Colon (tissue), 2 donors: ENCODE measurements at regions not wholly inside any gene's neighbourhood (a gene's known extent, or its start where the extent isn't known, plus 50 kb on each side); places are given as distances from the start of the nearest gene placed in this dataset.
"Not testable (repeated sequence)": the region's sequence is repeated elsewhere in the genome, so short reads cannot be mapped to it uniquely, and the experiment has no call there.

Experiments used
- FAIRE-seq: peaks from 2 replicates; lab custom pipeline; 2012; peaks lifted over from hg19 to GRCh38; lab: Jason Lieb, UNC
- donor health status: control.
- donor health status: control.

- FAIRE-seq = no peak
Observed at GRCh38 chr9:75282047-75282446, 193.7 kb downstream of the OSTF1 start.

DNA sequence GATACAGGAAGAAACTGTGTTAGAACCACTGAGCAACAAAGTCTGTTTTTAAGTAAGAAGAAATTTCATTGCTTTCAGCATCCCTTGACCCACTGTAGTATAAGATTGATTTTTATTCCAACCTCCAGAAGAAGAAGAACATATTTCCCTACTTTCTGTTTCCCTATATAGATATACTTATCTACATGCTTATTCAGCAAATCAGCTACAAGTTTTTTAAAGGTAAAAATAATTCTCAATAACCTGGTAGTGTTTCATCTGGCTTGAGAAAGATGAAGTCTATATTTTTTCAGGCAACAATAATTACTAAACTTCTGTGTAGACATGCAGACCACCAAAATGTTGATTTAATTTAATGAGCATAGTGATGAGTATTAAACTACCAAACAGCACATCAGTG, 201.0 kb downstream of the OSTF1 start:
- FAIRE-seq = no peak

DNA sequence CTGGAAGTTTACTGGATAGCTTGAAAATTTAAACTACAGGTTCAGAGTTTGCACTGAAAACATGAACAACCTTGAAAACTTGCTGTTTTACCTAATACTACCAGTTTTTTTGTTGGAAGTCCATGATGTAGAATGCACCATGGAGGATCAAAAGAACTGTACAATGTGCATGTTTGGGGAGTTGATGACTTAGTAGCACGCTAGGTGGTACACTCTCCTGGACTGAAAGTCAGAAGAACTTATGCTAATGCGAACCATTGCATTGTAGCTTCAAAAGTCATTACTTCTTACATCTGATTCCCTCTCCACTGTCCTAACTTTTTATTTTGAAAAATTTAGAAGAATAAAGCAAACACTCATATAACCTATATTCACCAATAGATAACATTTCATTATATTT, 211.0 kb downstream of the OSTF1 start:
- no peak for FAIRE-seq

GRCh38 chr9:75333624-75334023, 245.3 kb downstream of the OSTF1 start:
- no peak for FAIRE-seq

- FAIRE-seq = no peak
Observed at GRCh38 chr9:75358846-75359245, 270.5 kb downstream of the OSTF1 start.

- no peak for FAIRE-seq
Observed at GRCh38 chr9:75359638-75360037, 271.3 kb downstream of the OSTF1 start.

DNA sequence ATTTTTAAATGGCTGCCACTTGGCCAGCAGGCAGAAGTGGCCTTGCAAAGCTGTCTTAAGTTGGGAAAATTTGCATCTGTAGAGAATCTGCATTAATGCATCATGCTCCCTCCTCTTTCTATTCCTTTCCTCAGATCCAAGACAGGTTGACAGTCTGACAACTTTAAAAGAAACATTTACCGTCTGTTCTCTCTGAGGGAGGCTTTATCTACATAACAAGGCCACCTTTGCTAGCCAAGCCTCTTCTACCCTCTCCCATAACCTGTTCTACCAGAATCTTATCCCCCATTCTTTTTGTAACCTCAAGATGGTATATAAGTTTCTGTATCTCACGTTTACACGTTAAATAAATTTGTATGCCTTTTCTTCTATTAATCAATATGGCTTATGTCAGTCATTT, 271.9 kb downstream of the OSTF1 start:
- no peak for FAIRE-seq

DNA sequence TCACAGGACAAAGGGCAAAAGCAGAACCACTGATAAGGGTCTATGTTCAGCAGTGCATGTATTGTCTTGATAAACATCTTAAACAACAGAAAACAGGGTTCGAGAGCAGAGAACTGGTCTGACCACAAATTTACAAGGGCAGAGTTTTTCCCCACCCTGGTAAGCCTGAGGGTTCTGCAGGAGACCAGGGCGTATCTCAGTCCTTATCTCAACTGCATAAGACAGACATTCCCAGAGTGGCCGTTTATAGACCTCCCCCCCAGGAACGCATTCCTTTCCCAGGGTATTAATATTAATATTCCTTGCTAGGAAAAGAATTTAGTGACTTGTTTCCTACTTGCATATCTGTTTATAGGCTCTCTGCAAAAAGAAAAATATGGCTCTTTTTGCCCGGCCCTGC, 274.1 kb downstream of the OSTF1 start:
- not testable (repeated sequence) for FAIRE-seq

- FAIRE-seq = no peak
Observed at GRCh38 chr9:75365196-75365595, 276.9 kb downstream of the OSTF1 start.

GRCh38 chr9:75369989-75370388, 281.7 kb downstream of the OSTF1 start:
- FAIRE-seq = no peak

DNA sequence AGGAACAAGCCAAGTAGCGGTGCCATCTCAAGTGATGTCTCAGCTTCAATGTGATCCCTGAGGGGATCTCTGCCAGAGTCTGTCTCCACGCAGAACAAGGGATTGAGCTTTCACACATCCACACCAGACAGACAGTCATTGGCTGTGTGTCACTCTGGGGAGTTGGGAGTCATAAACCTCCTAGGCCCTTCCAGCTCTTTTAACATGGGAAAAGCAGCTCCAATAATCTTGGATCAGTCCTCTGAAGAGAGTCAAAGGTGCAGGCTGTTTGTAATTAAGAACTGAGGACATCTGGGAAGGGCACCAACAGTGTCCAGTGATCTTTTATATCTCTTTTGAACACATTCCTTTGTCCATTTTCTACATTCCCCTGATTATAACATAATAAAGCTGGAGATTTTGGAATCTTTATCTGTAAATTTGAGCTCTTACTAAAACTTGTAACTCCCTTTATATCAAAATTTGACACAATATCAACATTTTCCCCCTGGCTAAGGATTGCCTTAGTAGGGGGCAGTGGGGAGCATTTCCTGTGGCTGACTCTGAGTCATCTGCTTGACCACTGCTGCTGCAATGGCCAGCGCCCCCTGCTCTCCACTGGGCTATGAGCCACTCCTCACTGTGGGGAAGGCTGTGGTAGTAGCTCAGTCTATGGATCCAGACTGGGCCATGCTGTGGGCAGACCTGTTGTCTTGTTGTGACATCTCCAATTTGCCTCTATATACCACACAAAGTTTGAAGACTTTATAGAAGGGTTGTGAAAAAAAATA, 284.4 kb downstream of the OSTF1 start:
- FAIRE-seq = no peak

DNA sequence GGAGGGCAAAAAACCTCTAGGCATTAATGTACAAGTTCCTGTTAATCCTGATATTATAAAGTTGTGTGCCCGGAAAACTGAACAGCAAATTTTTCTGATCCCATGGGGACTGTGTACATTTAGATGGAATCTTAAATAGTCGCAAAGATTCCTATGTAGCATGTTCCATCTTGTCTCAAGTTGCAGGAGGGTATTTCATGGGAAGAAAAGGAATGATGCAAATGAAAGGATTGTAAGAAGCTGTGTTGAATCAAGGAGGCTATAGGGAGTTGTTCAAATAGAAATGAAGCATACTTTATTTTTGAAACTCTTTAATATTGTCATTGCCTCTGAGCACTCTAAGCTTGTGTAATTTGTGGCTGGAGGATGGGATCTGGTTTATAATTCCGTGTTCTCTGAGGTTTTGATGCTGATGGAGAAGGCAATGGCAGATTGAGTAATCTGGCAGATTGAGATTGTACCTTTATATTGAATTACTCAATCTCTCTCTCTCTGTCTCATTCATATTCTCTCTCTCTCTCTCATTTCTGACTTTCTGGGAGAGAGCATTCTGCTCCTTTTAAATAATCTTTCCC, 288.5 kb downstream of the OSTF1 start:
- FAIRE-seq = no peak

GRCh38 chr9:75378036-75378435, 289.7 kb downstream of the OSTF1 start:
- no peak for FAIRE-seq

- FAIRE-seq = no peak
Observed at GRCh38 chr9:75378926-75379325, 290.6 kb downstream of the OSTF1 start.

- no peak for FAIRE-seq
Observed at GRCh38 chr9:75382126-75382525, 293.8 kb downstream of the OSTF1 start.

GRCh38 chr9:75383420-75384034, 295.2 kb downstream of the OSTF1 start:
- not testable (repeated sequence) for FAIRE-seq

GRCh38 chr9:75385236-75385635, 296.9 kb downstream of the OSTF1 start:
- no peak for FAIRE-seq

- FAIRE-seq = no peak
Observed at GRCh38 chr9:75389101-75389500, 300.8 kb downstream of the OSTF1 start.

DNA sequence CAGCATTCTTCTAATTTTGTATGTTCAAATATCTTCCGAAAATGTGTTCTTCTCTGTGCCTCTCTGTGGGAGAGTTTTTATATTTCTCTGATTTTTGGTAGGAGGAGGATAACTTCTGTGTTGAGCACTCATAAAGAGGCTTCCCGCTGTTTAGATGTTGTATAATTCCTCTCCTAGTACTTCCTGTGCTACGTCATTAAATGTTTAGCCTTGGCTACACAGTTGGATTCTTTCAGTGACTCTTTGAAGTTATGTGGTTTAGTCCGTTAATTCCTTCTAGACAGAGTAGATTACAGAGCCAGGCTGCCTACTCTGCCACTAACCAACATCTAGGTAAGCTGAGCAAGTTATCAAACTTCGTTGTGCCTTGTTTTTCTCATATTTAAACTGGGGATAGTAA, 302.6 kb downstream of the OSTF1 start:
- no peak for FAIRE-seq

DNA sequence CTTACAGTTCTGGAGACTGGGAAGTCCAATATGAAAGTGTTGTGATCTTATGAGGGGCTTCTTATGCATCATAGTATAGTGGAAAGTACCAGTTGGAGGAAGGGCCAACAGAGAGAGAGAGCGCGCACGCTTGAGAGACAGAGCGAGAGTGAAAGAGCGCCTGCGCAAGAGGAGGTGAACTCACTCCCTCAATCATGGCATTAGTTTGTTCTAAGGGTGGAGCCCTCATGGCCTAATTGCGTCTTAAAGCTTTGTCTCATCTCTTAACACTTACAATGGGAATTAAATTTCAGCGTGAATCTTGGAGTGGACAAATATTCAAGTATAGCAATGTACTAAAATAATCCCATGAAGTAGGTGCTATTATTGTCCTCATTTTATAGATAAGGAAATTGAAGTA, 303.2 kb downstream of the OSTF1 start:
- no peak for FAIRE-seq

DNA sequence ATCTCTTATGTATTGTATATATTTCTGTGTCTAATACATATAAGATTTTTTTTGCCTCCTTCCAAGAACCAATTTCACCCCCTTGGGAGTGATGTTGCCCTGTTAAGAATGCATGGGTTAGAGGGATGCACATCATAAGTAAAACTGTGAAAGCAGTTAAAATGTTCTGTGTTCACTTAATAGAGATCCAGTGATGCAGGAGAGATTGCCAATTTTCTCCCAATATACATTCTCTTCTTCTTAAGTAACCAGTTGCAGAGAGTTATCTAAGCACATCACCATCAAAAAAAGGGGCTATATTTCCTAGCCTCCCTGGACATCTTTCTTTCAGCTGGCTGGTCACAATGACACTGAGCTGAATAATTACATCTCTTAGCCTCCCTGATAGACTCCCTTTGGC, 307.0 kb downstream of the OSTF1 start:
- FAIRE-seq = no peak

- no peak for FAIRE-seq
Observed at GRCh38 chr9:75397836-75398235, 309.5 kb downstream of the OSTF1 start.

GRCh38 chr9:75408391-75408790, 320.1 kb downstream of the OSTF1 start:
- FAIRE-seq = no peak

DNA sequence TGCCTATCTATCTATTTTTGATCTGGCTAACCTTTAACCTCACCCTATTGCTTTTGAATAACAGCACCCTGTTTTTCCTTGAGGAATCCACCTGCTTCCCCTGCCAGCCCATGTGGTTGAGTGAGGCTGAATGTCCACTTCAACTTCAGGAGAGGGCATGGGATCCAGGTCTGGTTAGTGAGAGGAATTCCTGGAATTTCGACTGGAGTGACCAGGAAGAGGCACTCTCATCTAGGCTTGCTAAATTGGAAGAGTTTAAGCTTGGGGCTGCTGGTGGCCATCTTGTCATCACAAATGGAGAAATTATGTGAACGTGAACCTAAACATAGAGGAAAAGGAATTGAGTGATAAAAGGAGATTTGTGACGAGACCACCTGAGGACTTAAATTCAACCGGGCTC, 322.1 kb downstream of the OSTF1 start:
- no peak for FAIRE-seq
